GM12892 (cell line): ENCODE measurements at regions not wholly inside any gene's neighbourhood (a gene's known extent, or its start where the extent isn't known, plus 50 kb on each side); places are given as distances from the start of the nearest gene placed in this dataset.

Experiments used
- POLR2A ChIP-seq: IDR thresholded peaks from 2 replicates; pipeline ENCODE4 v1.6.1; 2011; ENCODE audit warnings: low read depth, low read length, control low read depth
- POLR2AphosphoS5 ChIP-seq: IDR thresholded peaks from 2 replicates; pipeline ENCODE4 v1.6.1; 2011; ENCODE audit warnings: low read depth, low read length, control low read depth

DNA sequence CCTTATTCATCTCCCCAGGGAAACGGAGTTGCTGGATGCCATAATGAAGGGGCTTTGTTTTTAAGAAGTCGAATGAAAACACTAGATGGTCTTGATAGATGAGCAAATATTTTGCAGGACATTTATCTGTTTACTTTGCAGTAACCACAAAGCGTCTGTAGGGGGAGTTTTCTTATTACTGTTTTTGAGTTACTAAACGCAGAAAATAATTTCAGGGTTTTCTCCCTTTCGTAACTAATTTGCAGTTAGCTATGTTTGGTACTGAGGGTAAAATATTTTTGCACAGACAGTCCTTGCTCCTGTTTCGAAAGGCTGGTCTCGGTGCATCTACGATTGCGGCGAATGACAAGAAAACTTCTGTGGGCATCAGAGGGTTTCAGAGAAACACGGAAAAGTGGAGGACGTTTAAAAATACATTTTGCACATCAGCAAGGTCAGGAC is 505.6 kb upstream of the MKI67 start:
- no peak for TF ChIP-seq POLR2AphosphoS5
- no peak for TF ChIP-seq POLR2A
